K562 (cell line): ENCODE measurements at regions not wholly inside any gene's neighbourhood (a gene's known extent, or its start where the extent isn't known, plus 50 kb on each side); places are given as distances from the start of the nearest gene placed in this dataset.

Experiments used
- ATAC-seq: fragments of 200-7000 bp; cut with Tn5 transposase; 3 replicates; pipeline ENCODE4 v1.9.1; 2020; ENCODE audit warnings: moderate library complexity
- BruUV-seq: library from RNA; stranded (reverse); fragments of 400-500 nt; replicated peaks from 2 replicates; lab custom pipeline; 2021; lab: Mats Ljungman, UMichigan
- CTCF ChIA-PET: fragments of 300-600 bp; formaldehyde crosslinking; extraction: SDS; loops from one replicate; lab custom pipeline; 2021; ENCODE audit warnings: low intra/inter-chr PET ratio; lab: Yijun Ruan, JAX
- POLR2A ChIA-PET: fragments of 300-600, 350-650 bp; sonication (Branson Sonifier 250); formaldehyde crosslinking; extraction: SDS; loops from one replicate; lab custom pipeline; 2021; ENCODE audit warnings: antibody characterized with exemption, inconsistent platforms; lab: Yijun Ruan, JAX
- DNase-seq, 4 experiments: peaks; one replicate each; pipeline versions ENCODE4 v3.0.0 to v3.0.0-alpha.2; 2011 to 2018; ENCODE audit warnings: low spot score in 3 of 4, mixed read lengths in 3 of 4; ENCODE audit errors: extremely low read depth in 1 of 4
- FAIRE-seq: peaks from 2 replicates; lab custom pipeline; 2011; peaks lifted over from hg19 to GRCh38; lab: Jason Lieb, UNC
- H2AFZ ChIP-seq: 2 replicates; pipeline ENCODE4 v1.6.0; 2011; ENCODE audit warnings: low read depth, low read length, control low read depth, inconsistent platforms
- H3K27ac ChIP-seq: fragments of 200-600 bp; 3 replicates; pipeline ENCODE4 v1.8.0; 2011; ENCODE audit warnings: low read depth, mild to moderate bottlenecking, control low read depth, inconsistent platforms, low read length, moderate library complexity, mixed read lengths; ENCODE audit errors: extremely low read depth
- H3K27me3 ChIP-seq, 2 experiments: fragments of 300-600 bp in 1 of 2; 2 replicates in 1 of 2; 3 replicates in 1 of 2; pipeline versions ENCODE4 v1.6.0 to v1.8.0; 2011; ENCODE audit warnings: inconsistent platforms in 2 of 2, low read length in 2 of 2, mild to moderate bottlenecking in 1 of 2, mixed read lengths in 1 of 2, moderate library complexity in 1 of 2; ENCODE audit not compliant: control insufficient read depth in 2 of 2, insufficient read depth in 2 of 2
- H3K36me3 ChIP-seq: fragments of 300-600 bp; 3 replicates; pipeline ENCODE4 v1.8.0; 2011; ENCODE audit warnings: mild to moderate bottlenecking, low read length, inconsistent platforms; ENCODE audit not compliant: control insufficient read depth, insufficient read depth
- H3K4me1 ChIP-seq, 2 experiments: fragments of 200-600 bp in 1 of 2; replicated peaks in 1 of 2; 2 replicates in 1 of 2; 3 replicates in 1 of 2; pipeline versions ENCODE4 v1.5.1 to v1.8.0; 2011; ENCODE audit warnings: inconsistent platforms in 2 of 2, low read length in 2 of 2, mild to moderate bottlenecking in 1 of 2, mixed read lengths in 1 of 2, moderate library complexity in 1 of 2; ENCODE audit not compliant: control insufficient read depth in 2 of 2, insufficient read depth in 2 of 2
- H3K4me2 ChIP-seq: 2 replicates; pipeline ENCODE4 v1.6.1; 2011; ENCODE audit warnings: low read length, control low read depth, inconsistent platforms, mixed read lengths; ENCODE audit not compliant: insufficient read depth
- H3K4me3 ChIP-seq: fragments of 200-600 bp; sonication (generic), shearing (Covaris generic); 2 replicates; pipeline ENCODE4 v1.5.1; 2016; ENCODE audit warnings: control low read depth, inconsistent platforms
- H3K79me2 ChIP-seq: fragments of 200-600 bp; 3 replicates; pipeline ENCODE4 v1.8.0; 2011; ENCODE audit warnings: low read length, inconsistent platforms; ENCODE audit not compliant: control insufficient read depth, insufficient read depth
- H3K9ac ChIP-seq, 2 experiments: 2 replicates each; pipeline versions ENCODE4 v1.6.0 to v1.6.1; 2011; ENCODE audit warnings: low read depth in 2 of 2, low read length in 2 of 2, control low read depth in 1 of 2, inconsistent platforms in 1 of 2, mild to moderate bottlenecking in 1 of 2, mixed read lengths in 1 of 2; ENCODE audit not compliant: insufficient read depth in 1 of 2
- H3K9me1 ChIP-seq: one replicate; pipeline ENCODE4 v1.6.0; 2011; ENCODE audit warnings: inconsistent platforms, mild to moderate bottlenecking, low read length, moderate library complexity; ENCODE audit not compliant: control insufficient read depth, insufficient read depth
- H3K9me3 ChIP-seq: replicated peaks from 2 replicates; pipeline ENCODE4 v1.5.1; 2011; ENCODE audit warnings: low read depth, low read length, inconsistent platforms; ENCODE audit not compliant: control insufficient read depth, insufficient read depth
- H4K20me1 ChIP-seq: replicated peaks from 2 replicates; pipeline ENCODE4 v1.6.1; 2011; ENCODE audit warnings: low read length, inconsistent platforms, mixed read lengths; ENCODE audit not compliant: control insufficient read depth, insufficient read depth
- ARNT ChIP-seq, 2 experiments: fragments of 450-650 bp; IDR thresholded peaks; 2 replicates each; pipeline ENCODE4 v1.6.1; 2016; ENCODE audit warnings: mild to moderate bottlenecking in 1 of 2
- DACH1 ChIP-seq: fragments of 450-650 bp; IDR thresholded peaks from 2 replicates; pipeline ENCODE4 v1.6.1; 2018; ENCODE audit not compliant: partially characterized antibody
- ETV5 ChIP-seq: sonication (generic); formaldehyde crosslinking; IDR thresholded peaks from 2 replicates; pipeline ENCODE4 v1.4.0; 2020; ENCODE audit warnings: low read depth, mild to moderate bottlenecking, missing genetic modification reagents
- GABPB2 ChIP-seq: fragments of 250-450 bp; sonication (Bioruptor Pico); conservative IDR thresholded peaks from 2 replicates; pipeline ENCODE4 v1.5.1; 2021; ENCODE audit warnings: mild to moderate bottlenecking
- LEF1 ChIP-seq: fragments of 450-650 bp; IDR thresholded peaks from 2 replicates; pipeline ENCODE4 v1.6.1; 2016; ENCODE audit warnings: mild to moderate bottlenecking
- MAFK ChIP-seq: IDR thresholded peaks from 2 replicates; pipeline ENCODE4 v1.6.1; 2011; ENCODE audit warnings: low read length, improper control_type of control experiment
- RCOR1 ChIP-seq, 2 experiments: IDR thresholded peaks; 2 replicates each; pipeline ENCODE4 v1.6.1; 2012; ENCODE audit warnings: low read depth in 2 of 2, low read length in 2 of 2, borderline replicate concordance in 1 of 2, improper control_type of control experiment in 1 of 2
- RFX1 ChIP-seq: fragments of 450-650 bp; IDR thresholded peaks from 2 replicates; pipeline ENCODE4 v1.6.1; 2016; ENCODE audit warnings: mild to moderate bottlenecking, moderate library complexity
- SIRT6 ChIP-seq: IDR thresholded peaks from one replicate; pipeline ENCODE4 v1.6.1; 2012; ENCODE audit warnings: low read depth, mild to moderate bottlenecking, control low read depth, inconsistent platforms, low read length, moderate library complexity
- SREBF1 ChIP-seq: fragments of 150-350 bp; IDR thresholded peaks from 2 replicates; pipeline ENCODE4 v1.6.1; 2014; ENCODE audit warnings: antibody characterized with exemption, low read depth, low read length, borderline replicate concordance
- SRSF3 ChIP-seq: fragments of 200-400 bp; formaldehyde crosslinking; IDR thresholded peaks from 2 replicates; pipeline ENCODE4 v1.6.1; 2016; ENCODE audit warnings: mild to moderate bottlenecking, low read length, moderate library complexity; ENCODE audit not compliant: insufficient read depth
- TBL1XR1 ChIP-seq, 2 experiments: IDR thresholded peaks; 2 replicates each; pipeline ENCODE4 v1.6.1; 2012; ENCODE audit warnings: improper control_type of control experiment in 2 of 2, low read length in 2 of 2, mild to moderate bottlenecking in 1 of 2
- WGBS: fragments of 100-300 bp; shearing (Covaris generic); methylation state at CpG from one replicate; pipeline ENCODE4 v1.1.6; 2016; ENCODE audit warnings: low coverage, mixed read lengths; ENCODE audit not compliant: insufficient coverage; ENCODE audit errors: missing lambda C conversion rate; 5-methylcytosine and 5-hydroxymethylcytosine counted together
- in situ Hi-C: fragments of 300-500 bp; cut with MboI; formaldehyde crosslinking; loops from 4 replicates; pipeline ENCODE4 v1.15.0; 2018; ENCODE audit warnings: inconsistent platforms, mixed read lengths
- intact Hi-C: fragments of 100-400 bp; cut with micrococcal nuclease; formaldehyde crosslinking; loops from 2 replicates; pipeline ENCODE4 v1.14.2; 2022
- TF ChIP-seq, protein P1 (sequence below): fragments of 450-650 bp; conservative IDR thresholded peaks from 2 replicates; pipeline ENCODE4 v1.6.1; 2016; ENCODE audit warnings: missing genetic modification characterization, low read depth, mild to moderate bottlenecking, control low read depth, missing compliant biosample characterization

DNA sequence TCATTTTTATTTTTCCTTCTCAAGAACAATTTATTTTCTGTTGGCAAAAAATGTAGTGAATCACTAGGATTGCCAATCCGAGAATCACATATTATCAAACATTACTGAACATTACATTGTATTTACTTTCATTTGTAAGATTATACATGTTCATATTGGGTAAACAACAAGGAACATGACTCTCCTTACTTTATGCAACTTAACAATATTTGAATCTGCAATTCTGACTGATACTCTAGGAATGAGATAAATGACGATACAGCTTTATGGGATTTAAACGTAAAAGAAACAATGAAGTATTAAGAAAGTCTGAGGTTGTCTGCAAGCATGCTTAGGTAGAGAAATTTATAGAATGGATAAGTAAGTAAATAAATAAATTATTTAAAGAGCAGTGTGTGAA lies 2302.9 kb downstream of the MAT2B start (continued):
- TF ChIP-seq RCOR1 (IDR thresholded peaks at IDR 0.05; ENCODE audit: borderline replicate concordance in 1 of 2, low read depth in 2 of 2, low read length in 2 of 2) (no peak), ARNT (IDR thresholded peaks at IDR 0.05) (no peak)

DNA sequence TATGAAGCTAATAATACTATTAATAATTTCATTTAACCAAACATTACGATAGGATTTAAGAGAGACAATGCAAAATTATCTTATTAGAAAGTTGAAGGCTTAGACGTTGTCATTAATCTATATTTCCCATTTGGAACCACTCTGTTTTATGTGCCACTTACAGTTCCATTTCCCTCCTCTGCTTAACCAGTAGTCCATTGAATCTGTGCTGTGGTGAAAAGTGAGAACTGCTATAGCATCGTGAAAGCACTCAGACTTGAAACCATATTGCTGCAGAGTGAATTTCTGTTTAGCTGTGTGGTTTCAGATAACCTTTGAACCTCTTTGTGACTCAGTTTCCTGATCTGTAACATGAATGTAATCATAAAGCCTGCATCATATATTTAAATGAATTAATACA lies 2304.5 kb downstream of the MAT2B start:
- Histone ChIP-seq H3K27me3 (no peaks in the 10 kb centered on the region), H3K4me2 (no peak overlapping the region), H3K36me3 (no peaks in the 10 kb centered on the region), H3K4me1 (no peaks in the 10 kb centered on the region), H3K9ac (no peak overlapping the region), H3K9me3 (no peaks in the 10 kb centered on the region; the same call in 1 of the 2 replicates), H3K79me2 (no peaks in the 10 kb centered on the region), H3K4me3 (no peak overlapping the region), H2AFZ (no peak overlapping the region), H3K27ac (no peak overlapping the region), H4K20me1 (no peaks in the 10 kb centered on the region), H3K9me1 (no peaks in the 10 kb centered on the region)
- in situ Hi-C loops, result no loop called here
- intact Hi-C loops, result no loop called here
- FAIRE-seq, result no peak
- WGBS, result 1% methylated on average over 3 of the region's 3 CpGs
- POLR2A ChIA-PET, result no interaction called here
- CTCF ChIA-PET, result no interaction called here
- no peak for TF ChIP-seq GABPB2
- no peak for TF ChIP-seq LEF1
- no peak for ATAC-seq
- DNase-seq, result no peak
- BruUV-seq, result no TSS peak

DNA sequence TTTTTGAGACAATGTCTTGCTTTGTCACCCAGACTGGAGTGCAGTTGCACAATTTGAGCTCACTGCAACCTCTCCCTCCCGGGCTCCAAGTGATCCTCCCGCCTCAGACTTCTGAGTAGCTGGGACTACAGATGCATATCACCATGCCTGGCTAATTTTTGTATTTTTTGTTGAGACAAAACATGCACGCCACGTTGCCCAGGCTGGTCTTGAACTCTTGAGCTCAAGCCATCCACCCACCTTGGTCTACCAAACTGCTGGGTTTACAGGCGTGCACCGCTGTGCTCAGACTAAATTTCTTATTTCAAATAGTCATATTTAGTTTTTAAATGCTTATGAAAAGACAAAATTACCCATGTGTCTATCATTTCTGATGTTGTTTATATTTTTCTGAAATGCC lies 2324.1 kb downstream of the MAT2B start:
- Histone ChIP-seq H3K4me2 (no peak overlapping the region), H3K4me3 (no peak overlapping the region), H4K20me1 (no peaks in the 10 kb centered on the region), H3K36me3 (no peaks in the 10 kb centered on the region), H3K27me3 (no peaks in the 10 kb centered on the region), H3K9ac (no peak overlapping the region), H3K9me1 (no peaks in the 10 kb centered on the region), H3K4me1 (no peaks in the 10 kb centered on the region), H3K9me3 (no peaks in the 10 kb centered on the region), H2AFZ (no peak overlapping the region), H3K79me2 (no peaks in the 10 kb centered on the region), H3K27ac (no peak overlapping the region)
- DNase-seq (no peak), ATAC-seq (no peak), FAIRE-seq (no peak)
- 0% methylated on average over 6 of the region's 6 CpGs for WGBS
- BruUV-seq, result no TSS peak
- intact Hi-C loops (no loop called here), in situ Hi-C loops (no loop called here)
- ChIA-PET CTCF (no interaction called here), POLR2A (no interaction called here)
- TF ChIP-seq MAFK (no peak), DACH1 (no peak), TBL1XR1 (IDR thresholded peaks at IDR 0.05; ENCODE audit: low read length in 2 of 2) (no peak), SREBF1 (no peak), RFX1 (no peak), SIRT6 (no peak), ETV5 (CRISPR knock-in tag) (no peak), SRSF3 (no peak)
- TF ChIP-seq, protein P1, sequence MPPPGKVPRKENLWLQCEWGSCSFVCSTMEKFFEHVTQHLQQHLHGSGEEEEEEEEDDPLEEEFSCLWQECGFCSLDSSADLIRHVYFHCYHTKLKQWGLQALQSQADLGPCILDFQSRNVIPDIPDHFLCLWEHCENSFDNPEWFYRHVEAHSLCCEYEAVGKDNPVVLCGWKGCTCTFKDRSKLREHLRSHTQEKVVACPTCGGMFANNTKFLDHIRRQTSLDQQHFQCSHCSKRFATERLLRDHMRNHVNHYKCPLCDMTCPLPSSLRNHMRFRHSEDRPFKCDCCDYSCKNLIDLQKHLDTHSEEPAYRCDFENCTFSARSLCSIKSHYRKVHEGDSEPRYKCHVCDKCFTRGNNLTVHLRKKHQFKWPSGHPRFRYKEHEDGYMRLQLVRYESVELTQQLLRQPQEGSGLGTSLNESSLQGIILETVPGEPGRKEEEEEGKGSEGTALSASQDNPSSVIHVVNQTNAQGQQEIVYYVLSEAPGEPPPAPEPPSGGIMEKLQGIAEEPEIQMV (tag), result no peak
